ENCODE measurements at regions not wholly inside any gene's neighbourhood (a gene's known extent, or its start where the extent isn't known, plus 50 kb on each side); places are given as distances from the start of the nearest gene placed in this dataset.

- TF ChIP-seq CTCF (IDR thresholded peaks at IDR 0.05) (no peak), POLR2A (IDR thresholded peaks at IDR 0.05) (no peak)
Measured at GRCh38 chr19:30315159-30315558, 57.0 kb upstream of the ZNF536 start.
